ENCODE measurements at regions not wholly inside any gene's neighbourhood (a gene's known extent, or its start where the extent isn't known, plus 50 kb on each side); places are given as distances from the start of the nearest gene placed in this dataset.
"Not testable (repeated sequence)": the region's sequence is repeated elsewhere in the genome, so short reads cannot be mapped to it uniquely, and the experiment has no call there.

DNA sequence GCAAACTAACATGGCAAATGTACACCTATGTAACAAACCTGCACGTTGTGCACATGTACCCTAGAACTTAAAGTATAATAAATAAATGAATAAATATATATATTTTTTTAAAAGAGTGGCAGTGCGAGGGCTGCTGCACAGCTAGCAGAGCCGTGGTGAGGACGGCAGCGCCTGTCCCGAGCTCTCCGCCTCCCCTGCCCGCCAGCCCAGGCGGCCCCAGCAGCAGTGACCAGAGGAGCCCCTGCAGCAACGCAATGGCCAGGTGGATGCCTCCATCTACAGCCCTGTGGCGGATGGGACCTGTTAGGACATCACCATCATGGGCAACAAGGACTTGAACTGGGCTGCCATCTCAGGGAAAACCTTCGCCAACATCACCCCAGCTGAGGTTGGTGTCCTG is 351.9 kb downstream of the FAM72C start:
- H3K36me3 ChIP-seq (ENCODE audit: control insufficient read depth in 4 of 4, insufficient read depth in 4 of 4, low read length in 3 of 4): no peaks in the 10 kb centered on the region
- no peaks in the 10 kb centered on the region for H3K9me3 ChIP-seq (ENCODE audit: control extremely low read depth in 1 of 5, control insufficient read depth in 4 of 5, insufficient read depth in 2 of 5, low read depth in 1 of 5, low read length in 4 of 5)
- H3K4me1 ChIP-seq (ENCODE audit: control extremely low read depth in 1 of 4, control insufficient read depth in 4 of 4, insufficient read depth in 4 of 4, low read length in 3 of 4): no peaks in the 10 kb centered on the region
- H3K4me3 ChIP-seq (ENCODE audit: control insufficient read depth in 1 of 7, extremely low read depth in 1 of 7, insufficient read depth in 4 of 7, low read depth in 2 of 7, low read length in 6 of 7): no peak overlapping the region
- WGBS (ENCODE audit: insufficient coverage): 67% methylated on average over 1 of the region's 12 CpGs
- POLR2A ChIA-PET: no interaction called here
- no peaks in the 10 kb centered on the region for H3K27me3 ChIP-seq (replicated peaks in 2 of 5; ENCODE audit: control insufficient read depth in 4 of 5, insufficient read depth in 5 of 5, low read length in 4 of 5)
- DNase-seq: no peak
- CTCF ChIA-PET: no interaction called here
- no peak overlapping the region for H3K27ac ChIP-seq (ENCODE audit: insufficient read depth in 1 of 2, low read depth in 1 of 2, low read length in 2 of 2, poor library complexity in 1 of 2, severe bottlenecking in 2 of 2)

DNA sequence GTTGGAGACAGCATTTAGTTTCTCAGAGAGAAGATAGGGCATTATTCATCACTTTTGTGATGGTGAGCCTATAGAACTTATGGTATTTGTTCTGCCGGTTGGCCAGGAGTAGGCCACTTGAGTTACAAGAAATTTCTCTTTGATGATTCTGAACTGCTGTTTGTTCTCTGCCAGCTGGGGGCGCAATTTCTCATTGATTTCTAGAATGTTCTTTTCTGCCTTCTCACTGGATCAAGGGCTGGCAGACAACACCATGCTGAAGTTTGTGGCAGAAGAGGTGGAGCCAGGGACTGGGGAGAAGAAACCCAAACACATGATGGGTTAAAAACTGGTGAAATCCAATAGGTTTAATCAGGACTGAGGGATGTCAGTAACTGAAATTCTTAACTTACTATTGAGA is 360.6 kb downstream of the FAM72C start:
- ChIA-PET POLR2A (no interaction called here), CTCF (no interaction called here)
- Histone ChIP-seq H3K9me3 (ENCODE audit: control extremely low read depth in 1 of 5, control insufficient read depth in 4 of 5, insufficient read depth in 2 of 5, low read depth in 1 of 5, low read length in 4 of 5) (no peaks in the 10 kb centered on the region), H3K4me1 (ENCODE audit: control extremely low read depth in 1 of 4, control insufficient read depth in 4 of 4, insufficient read depth in 4 of 4, low read length in 3 of 4) (no peaks in the 10 kb centered on the region), H3K27me3 (replicated peaks in 2 of 5; ENCODE audit: control insufficient read depth in 4 of 5, insufficient read depth in 5 of 5, low read length in 4 of 5) (peaks cover 0 to 5% (median 0%) of the 10 kb centered on the region in 5 experiments), H3K36me3 (ENCODE audit: control insufficient read depth in 4 of 4, insufficient read depth in 4 of 4, low read length in 3 of 4) (no peaks in the 10 kb centered on the region), H3K4me3 (ENCODE audit: control insufficient read depth in 1 of 7, extremely low read depth in 1 of 7, insufficient read depth in 4 of 7, low read depth in 2 of 7, low read length in 6 of 7) (no peak overlapping the region), H3K27ac (ENCODE audit: insufficient read depth in 1 of 2, low read depth in 1 of 2, low read length in 2 of 2, poor library complexity in 1 of 2, severe bottlenecking in 2 of 2) (no peak overlapping the region)
- no CpG with 5 or more reads among the region's 2 CpGs for WGBS (ENCODE audit: insufficient coverage)
- no peak for DNase-seq

DNA sequence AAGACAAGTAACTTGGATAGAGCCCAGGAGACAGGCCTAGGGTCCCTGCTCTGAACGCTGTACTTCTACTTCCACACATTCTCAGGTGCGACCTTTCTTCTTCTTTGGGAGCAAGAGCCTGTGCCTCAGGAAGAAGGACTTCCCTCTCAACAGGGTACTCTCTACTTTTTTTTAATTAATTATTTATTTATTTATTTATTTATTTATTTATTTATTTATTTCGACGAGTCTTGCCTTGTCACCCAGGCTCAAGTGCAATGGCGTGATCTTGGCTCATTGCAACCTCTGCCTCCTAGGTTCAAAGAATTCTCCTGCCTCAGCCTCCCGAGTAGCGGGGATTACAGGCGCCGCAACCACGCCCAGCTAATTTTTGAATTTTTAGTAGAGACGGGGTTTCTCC is 361.6 kb downstream of the FAM72C start:
- Histone ChIP-seq H3K4me1 (ENCODE audit: control extremely low read depth in 1 of 4, control insufficient read depth in 4 of 4, insufficient read depth in 4 of 4, low read length in 3 of 4) (no peaks in the 10 kb centered on the region), H3K4me3 (ENCODE audit: control insufficient read depth in 1 of 7, extremely low read depth in 1 of 7, insufficient read depth in 4 of 7, low read depth in 2 of 7, low read length in 6 of 7) (no peak overlapping the region), H3K27ac (ENCODE audit: insufficient read depth in 1 of 2, low read depth in 1 of 2, low read length in 2 of 2, poor library complexity in 1 of 2, severe bottlenecking in 2 of 2) (no peak overlapping the region), H3K9me3 (ENCODE audit: control extremely low read depth in 1 of 5, control insufficient read depth in 4 of 5, insufficient read depth in 2 of 5, low read depth in 1 of 5, low read length in 4 of 5) (no peaks in the 10 kb centered on the region), H3K27me3 (replicated peaks in 2 of 5; ENCODE audit: control insufficient read depth in 4 of 5, insufficient read depth in 5 of 5, low read length in 4 of 5) (peaks cover 0 to 5% (median 0%) of the 10 kb centered on the region in 5 experiments), H3K36me3 (ENCODE audit: control insufficient read depth in 4 of 4, insufficient read depth in 4 of 4, low read length in 3 of 4) (no peaks in the 10 kb centered on the region)
- 100% methylated on average over 6 of the region's 11 CpGs for WGBS (ENCODE audit: insufficient coverage)
- no peak for DNase-seq
- ChIA-PET CTCF (no interaction called here), POLR2A (no interaction called here)

DNA sequence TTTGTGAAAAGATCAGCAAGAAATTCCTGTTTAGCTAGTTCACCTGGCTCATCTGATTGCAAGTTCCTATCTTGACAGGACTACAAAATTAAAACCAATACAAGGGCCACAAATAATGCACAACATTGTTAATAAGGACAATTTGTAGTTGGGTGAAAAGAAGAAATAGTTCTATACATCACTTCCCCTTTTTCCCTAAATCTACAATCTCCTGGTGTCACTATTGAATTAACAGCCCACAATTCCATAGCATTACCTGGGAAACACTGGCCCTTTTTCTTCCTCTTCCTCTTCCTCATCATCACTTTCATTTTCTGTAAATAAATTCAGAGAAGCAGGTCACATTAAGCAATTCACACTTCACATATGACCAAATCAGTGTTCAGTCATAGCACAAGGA is 366.9 kb downstream of the FAM72C start:
- no peak overlapping the region for H3K27ac ChIP-seq (ENCODE audit: insufficient read depth in 1 of 2, low read depth in 1 of 2, low read length in 2 of 2, poor library complexity in 1 of 2, severe bottlenecking in 2 of 2)
- no peak overlapping the region for H3K4me3 ChIP-seq (ENCODE audit: control insufficient read depth in 1 of 7, extremely low read depth in 1 of 7, insufficient read depth in 4 of 7, low read depth in 2 of 7, low read length in 6 of 7)
- DNase-seq: no peak
- H3K27me3 ChIP-seq (replicated peaks in 2 of 5; ENCODE audit: control insufficient read depth in 4 of 5, insufficient read depth in 5 of 5, low read length in 4 of 5): no peaks in the 10 kb centered on the region
- no peaks in the 10 kb centered on the region for H3K9me3 ChIP-seq (ENCODE audit: control extremely low read depth in 1 of 5, control insufficient read depth in 4 of 5, insufficient read depth in 2 of 5, low read depth in 1 of 5, low read length in 4 of 5)
- ChIA-PET POLR2A (no interaction called here), CTCF (no interaction called here)
- H3K4me1 ChIP-seq (ENCODE audit: control extremely low read depth in 1 of 4, control insufficient read depth in 4 of 4, insufficient read depth in 4 of 4, low read length in 3 of 4): no peaks in the 10 kb centered on the region
- no peaks in the 10 kb centered on the region for H3K36me3 ChIP-seq (ENCODE audit: control insufficient read depth in 4 of 4, insufficient read depth in 4 of 4, low read length in 3 of 4)

DNA sequence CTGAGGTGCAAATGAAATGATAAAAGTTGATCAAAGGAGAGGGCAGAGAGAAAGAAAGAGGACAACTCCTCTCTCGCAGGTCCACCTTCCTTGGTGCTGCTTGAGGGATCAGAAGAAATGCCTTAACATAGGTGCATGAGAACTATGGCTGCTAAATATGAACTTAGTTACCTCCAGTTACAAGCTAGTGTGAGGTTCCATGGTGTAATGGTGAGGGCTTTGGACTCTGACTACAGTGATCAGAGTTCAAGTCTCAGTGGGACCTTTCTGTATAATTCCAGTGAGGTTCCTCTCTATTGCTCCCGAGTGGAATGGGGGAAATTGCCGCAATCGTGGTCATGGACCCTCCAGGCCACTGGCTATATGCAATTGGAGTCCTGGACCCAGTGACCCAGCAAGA is 387.3 kb downstream of the FAM72C start:
- DNase-seq: no peak
- H3K36me3 ChIP-seq (ENCODE audit: control insufficient read depth in 4 of 4, insufficient read depth in 4 of 4, low read length in 3 of 4): no peaks in the 10 kb centered on the region
- no peaks in the 10 kb centered on the region for H3K9me3 ChIP-seq (ENCODE audit: control extremely low read depth in 1 of 5, control insufficient read depth in 4 of 5, insufficient read depth in 2 of 5, low read depth in 1 of 5, low read length in 4 of 5)
- CTCF ChIA-PET: no interaction called here
- 100% methylated on average over 1 of the region's 4 CpGs for WGBS (ENCODE audit: insufficient coverage)
- POLR2A ChIA-PET: no interaction called here
- H3K27me3 ChIP-seq (replicated peaks in 2 of 5; ENCODE audit: control insufficient read depth in 4 of 5, insufficient read depth in 5 of 5, low read length in 4 of 5): no peaks in the 10 kb centered on the region
- H3K4me3 ChIP-seq (ENCODE audit: control insufficient read depth in 1 of 7, extremely low read depth in 1 of 7, insufficient read depth in 4 of 7, low read depth in 2 of 7, low read length in 6 of 7): no peak overlapping the region
- no peak overlapping the region for H3K27ac ChIP-seq (ENCODE audit: insufficient read depth in 1 of 2, low read depth in 1 of 2, low read length in 2 of 2, poor library complexity in 1 of 2, severe bottlenecking in 2 of 2)
- H3K4me1 ChIP-seq (ENCODE audit: control extremely low read depth in 1 of 4, control insufficient read depth in 4 of 4, insufficient read depth in 4 of 4, low read length in 3 of 4): no peaks in the 10 kb centered on the region

DNA sequence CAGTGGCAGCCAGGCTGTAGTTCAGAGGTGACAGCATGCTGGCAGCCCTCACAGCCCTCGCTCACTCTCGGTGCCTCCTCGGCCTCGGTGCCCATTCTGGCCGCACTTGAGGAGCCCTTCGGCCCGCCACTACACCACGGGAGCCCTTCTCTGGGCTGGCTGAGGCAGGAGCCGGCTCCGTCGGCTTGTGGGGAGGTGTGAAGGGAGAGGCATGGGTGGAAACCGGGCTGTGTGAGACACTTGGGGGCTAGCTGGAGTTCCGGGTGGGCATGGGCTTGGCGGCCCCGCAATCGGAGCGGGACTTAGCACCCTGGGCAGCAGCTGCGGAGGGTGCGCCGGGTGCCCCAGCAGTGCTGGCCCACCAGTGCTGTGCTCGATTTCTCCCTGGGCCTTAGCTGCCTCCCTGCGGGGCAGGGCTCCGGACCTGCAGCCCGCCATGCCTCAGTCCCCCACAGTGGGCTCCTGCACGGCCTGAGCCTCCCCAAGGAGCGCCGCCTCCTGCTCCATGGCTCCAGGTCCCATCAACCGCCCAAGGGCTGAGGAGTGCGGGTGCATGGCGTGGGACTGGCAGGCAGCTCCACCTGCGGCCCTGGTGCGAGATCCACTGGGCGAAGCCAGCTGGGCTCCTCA is 396.8 kb downstream of the FAM72C start:
- 98% methylated on average over 12 of the region's 33 CpGs for WGBS (ENCODE audit: insufficient coverage)
- H3K9me3 ChIP-seq (ENCODE audit: control extremely low read depth in 1 of 5, control insufficient read depth in 4 of 5, insufficient read depth in 2 of 5, low read depth in 1 of 5, low read length in 4 of 5): peaks cover 0 to 3% (median 0%) of the 10 kb centered on the region in 5 experiments
- H3K4me1 ChIP-seq (ENCODE audit: control extremely low read depth in 1 of 4, control insufficient read depth in 4 of 4, insufficient read depth in 4 of 4, low read length in 3 of 4): no peaks in the 10 kb centered on the region
- H3K36me3 ChIP-seq (ENCODE audit: control insufficient read depth in 4 of 4, insufficient read depth in 4 of 4, low read length in 3 of 4): no peaks in the 10 kb centered on the region
- DNase-seq: no peak
- H3K27me3 ChIP-seq (replicated peaks in 2 of 5; ENCODE audit: control insufficient read depth in 4 of 5, insufficient read depth in 5 of 5, low read length in 4 of 5): no peaks in the 10 kb centered on the region
- no peak overlapping the region for H3K4me3 ChIP-seq (ENCODE audit: control insufficient read depth in 1 of 7, extremely low read depth in 1 of 7, insufficient read depth in 4 of 7, low read depth in 2 of 7, low read length in 6 of 7)
- H3K27ac ChIP-seq (ENCODE audit: insufficient read depth in 1 of 2, low read depth in 1 of 2, low read length in 2 of 2, poor library complexity in 1 of 2, severe bottlenecking in 2 of 2): no peak overlapping the region
- ChIA-PET CTCF (no interaction called here), POLR2A (no interaction called here)

DNA sequence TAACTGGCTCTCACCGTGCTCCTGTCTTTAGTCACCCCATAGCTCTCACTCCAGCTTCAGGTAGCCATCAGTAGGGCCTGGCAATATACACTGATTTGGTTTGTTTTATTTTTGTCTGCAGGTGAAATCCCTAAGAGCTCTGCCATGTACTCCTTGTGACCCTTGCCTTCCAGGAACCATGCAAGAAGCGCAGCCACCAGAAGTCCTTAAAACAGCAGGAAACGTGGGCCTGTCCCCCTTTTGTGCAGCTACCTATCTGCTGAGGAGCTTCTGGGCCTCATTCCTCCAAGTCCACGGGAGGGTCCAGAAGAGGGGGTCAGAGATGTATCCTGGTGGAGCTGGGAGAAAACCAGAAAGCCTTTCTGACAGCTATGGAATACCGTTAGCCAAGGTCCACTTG is 399.1 kb downstream of the FAM72C start:
- H3K36me3 ChIP-seq (ENCODE audit: control insufficient read depth in 4 of 4, insufficient read depth in 4 of 4, low read length in 3 of 4); POLR2A ChIA-PET; DNase-seq; H3K4me1 ChIP-seq (ENCODE audit: control extremely low read depth in 1 of 4, control insufficient read depth in 4 of 4, insufficient read depth in 4 of 4, low read length in 3 of 4); CTCF ChIA-PET; H3K9me3 ChIP-seq (ENCODE audit: control extremely low read depth in 1 of 5, control insufficient read depth in 4 of 5, insufficient read depth in 2 of 5, low read depth in 1 of 5, low read length in 4 of 5); H3K27me3 ChIP-seq (replicated peaks in 2 of 5; ENCODE audit: control insufficient read depth in 4 of 5, insufficient read depth in 5 of 5, low read length in 4 of 5); H3K27ac ChIP-seq (ENCODE audit: insufficient read depth in 1 of 2, low read depth in 1 of 2, low read length in 2 of 2, poor library complexity in 1 of 2, severe bottlenecking in 2 of 2); H3K4me3 ChIP-seq (ENCODE audit: control insufficient read depth in 1 of 7, extremely low read depth in 1 of 7, insufficient read depth in 4 of 7, low read depth in 2 of 7, low read length in 6 of 7): not testable (repeated sequence)
- WGBS (ENCODE audit: insufficient coverage): no CpG with 5 or more reads among the region's 5 CpGs

All from common myeloid progenitor, CD34-positive (primary cell).